H1 (cell line): ENCODE measurements at regions not wholly inside any gene's neighbourhood (a gene's known extent, or its start where the extent isn't known, plus 50 kb on each side); places are given as distances from the start of the nearest gene placed in this dataset.

Source experiments
- CTCF ChIA-PET: fragments of 300-600 bp; sonication (Branson Sonifier 250); formaldehyde crosslinking; loops from one replicate; lab custom pipeline; 2021; ENCODE audit not compliant: partially characterized antibody; lab: Charles Lee
- POLR2A ChIA-PET: fragments of 300-600 bp; sonication (Branson Sonifier 250); formaldehyde crosslinking; loops from one replicate; lab custom pipeline; 2021; ENCODE audit warnings: inconsistent platforms; ENCODE audit not compliant: partially characterized antibody; lab: Charles Lee
- DNase-seq, 2 experiments: peaks; one replicate each; pipeline versions ENCODE4 v3.0.0 to v3.0.0-alpha.2; 2010 to 2022; ENCODE audit warnings: low spot score in 2 of 2, low read depth in 1 of 2, mixed read lengths in 1 of 2
- FAIRE-seq: peaks from 2 replicates; lab custom pipeline; 2011; peaks lifted over from hg19 to GRCh38; lab: Jason Lieb, UNC
- H2AFZ ChIP-seq: 2 replicates; pipeline ENCODE4 v1.8.1; 2012; ENCODE audit warnings: low read length, inconsistent platforms
- H2AK5ac ChIP-seq: 2 replicates; pipeline ENCODE4 v1.6.1; 2013; ENCODE audit warnings: low read depth, low read length
- H2BK120ac ChIP-seq: replicated peaks from 2 replicates; pipeline ENCODE3; 2013; ENCODE audit warnings: low read depth, low read length, inconsistent platforms
- H2BK12ac ChIP-seq: 2 replicates; pipeline ENCODE4 v1.6.1; 2013; ENCODE audit warnings: low read depth, low read length
- H2BK15ac ChIP-seq: 2 replicates; pipeline ENCODE4 v1.6.1; 2013; ENCODE audit warnings: low read length
- H2BK20ac ChIP-seq: 2 replicates; pipeline ENCODE4 v1.6.1; 2013; ENCODE audit warnings: low read length
- H2BK5ac ChIP-seq: 2 replicates; pipeline ENCODE4 v1.6.1; 2013; ENCODE audit warnings: low read depth, low read length
- H3K14ac ChIP-seq: 2 replicates; pipeline ENCODE4 v1.6.1; 2013; ENCODE audit warnings: inconsistent platforms; ENCODE audit not compliant: insufficient read length
- H3K18ac ChIP-seq: 2 replicates; pipeline ENCODE4 v1.6.1; 2013; ENCODE audit warnings: low read length; ENCODE audit errors: extremely low read depth
- H3K23ac ChIP-seq: 2 replicates; pipeline ENCODE4 v1.6.1; 2013; ENCODE audit warnings: inconsistent platforms; ENCODE audit not compliant: insufficient read length
- H3K23me2 ChIP-seq: 2 replicates; pipeline ENCODE4 v1.6.1; 2013; ENCODE audit warnings: low read depth, low read length
- H3K27ac ChIP-seq: 2 replicates; pipeline ENCODE4 v1.6.1; 2011; ENCODE audit warnings: low read depth, low read length, inconsistent platforms
- H3K27me3 ChIP-seq, 4 experiments: replicated peaks in 1 of 4; 1 replicate in 1 of 4; 2 replicates in 3 of 4; pipeline versions ENCODE4 v1.6.1 to v1.8.1; 2011 to 2013; ENCODE audit warnings: low read length in 3 of 4, mild to moderate bottlenecking in 3 of 4, inconsistent platforms in 2 of 4, mixed read lengths in 2 of 4, moderate library complexity in 1 of 4; ENCODE audit not compliant: control insufficient read depth in 3 of 4, insufficient read depth in 3 of 4; ENCODE audit errors: extremely low read depth in 1 of 4
- H3K36me3 ChIP-seq, 4 experiments: 2 replicates each; pipeline versions ENCODE4 v1.6.1 to v1.8.1; 2011 to 2013; ENCODE audit warnings: mild to moderate bottlenecking in 4 of 4, low read length in 3 of 4, moderate library complexity in 2 of 4, control low read depth in 1 of 4, inconsistent platforms in 1 of 4; ENCODE audit not compliant: insufficient read depth in 4 of 4, control insufficient read depth in 2 of 4
- H3K4ac ChIP-seq: replicated peaks from 2 replicates; pipeline ENCODE3; 2013; ENCODE audit warnings: low read length, low read depth, mixed read lengths, inconsistent platforms; ENCODE audit not compliant: insufficient read length
- H3K4me1 ChIP-seq, 4 experiments: replicated peaks in 1 of 4; 1 replicate in 1 of 4; 2 replicates in 3 of 4; pipeline versions ENCODE4 v1.6.1 to v1.8.1; 2011 to 2013; ENCODE audit warnings: low read length in 3 of 4, inconsistent platforms in 2 of 4, mixed read lengths in 1 of 4; ENCODE audit not compliant: insufficient read depth in 4 of 4, control insufficient read depth in 3 of 4
- H3K4me2 ChIP-seq, 2 experiments: 2 replicates each; pipeline versions ENCODE4 v1.6.1 to v1.8.1; 2011 to 2013; ENCODE audit warnings: low read depth in 2 of 2, low read length in 2 of 2, control low read depth in 1 of 2, inconsistent platforms in 1 of 2, mild to moderate bottlenecking in 1 of 2; ENCODE audit not compliant: insufficient read depth in 1 of 2
- H3K4me3 ChIP-seq, 4 experiments: fragments of 200-600, 300-600 bp in 1 of 4; sonication (generic), shearing (Covaris generic), sonication (Bioruptor Twin) in 1 of 4; 2 replicates each; pipeline versions ENCODE4 v1.5.1 to v1.8.1; 2011 to 2016; ENCODE audit warnings: low read length in 4 of 4, low read depth in 3 of 4, control low read depth in 2 of 4, inconsistent platforms in 2 of 4, mild to moderate bottlenecking in 2 of 4, mixed read lengths in 1 of 4, moderate library complexity in 1 of 4; ENCODE audit not compliant: insufficient read depth in 2 of 4; ENCODE audit errors: extremely low read depth in 1 of 4
- H3K56ac ChIP-seq: replicated peaks from 2 replicates; pipeline ENCODE3; 2013; ENCODE audit warnings: low read depth, mild to moderate bottlenecking, mixed read lengths, low read length, inconsistent platforms; ENCODE audit not compliant: insufficient read length
- H3K79me1 ChIP-seq: 2 replicates; pipeline ENCODE4 v1.6.1; 2013; ENCODE audit warnings: low read depth, low read length, control low read depth
- H3K79me2 ChIP-seq, 2 experiments: 2 replicates each; pipeline versions ENCODE4 v1.6.1 to v1.8.1; 2012 to 2013; ENCODE audit warnings: low read length in 2 of 2, mild to moderate bottlenecking in 2 of 2, inconsistent platforms in 1 of 2; ENCODE audit not compliant: insufficient read depth in 2 of 2, control insufficient read depth in 1 of 2
- H3K9ac ChIP-seq, 4 experiments: replicated peaks in 1 of 4; 1 replicate in 1 of 4; 2 replicates in 3 of 4; pipeline versions ENCODE4 v1.6.1 to v1.8.1; 2011 to 2013; ENCODE audit warnings: low read depth in 3 of 4, low read length in 3 of 4, control low read depth in 2 of 4, mild to moderate bottlenecking in 2 of 4, moderate library complexity in 2 of 4, inconsistent platforms in 1 of 4; ENCODE audit errors: extremely low read depth in 1 of 4
- H3K9me3 ChIP-seq, 2 experiments: 2 replicates each; pipeline versions ENCODE4 v1.6.1 to v1.8.1; 2012 to 2013; ENCODE audit warnings: mild to moderate bottlenecking in 2 of 2, moderate library complexity in 2 of 2, control low read depth in 1 of 2, inconsistent platforms in 1 of 2, low read depth in 1 of 2, low read length in 1 of 2, mixed read lengths in 1 of 2; ENCODE audit not compliant: insufficient read depth in 2 of 2
- H4K20me1 ChIP-seq, 2 experiments: replicated peaks in 1 of 2; 2 replicates each; pipeline versions ENCODE3 to v1.8.1; 2011 to 2013; ENCODE audit warnings: inconsistent platforms in 2 of 2, low read length in 2 of 2, mild to moderate bottlenecking in 1 of 2; ENCODE audit not compliant: insufficient read depth in 2 of 2, control insufficient read depth in 1 of 2
- H4K5ac ChIP-seq: 2 replicates; pipeline ENCODE4 v1.6.1; 2013; ENCODE audit warnings: low read length, low read depth, mixed read lengths, inconsistent platforms; ENCODE audit not compliant: insufficient read length
- H4K8ac ChIP-seq: 2 replicates; pipeline ENCODE4 v1.8.0; 2013; ENCODE audit warnings: mild to moderate bottlenecking, moderate library complexity, low read length, inconsistent platforms; ENCODE audit not compliant: insufficient read depth; ENCODE audit errors: extremely low read depth
- H4K91ac ChIP-seq: replicated peaks from 2 replicates; pipeline ENCODE3; 2013; ENCODE audit warnings: low read length, mixed read lengths, inconsistent platforms; ENCODE audit not compliant: insufficient read length
- ASH2L ChIP-seq: fragments of 200-600, 300-600 bp; sonication (generic); IDR thresholded peaks from one replicate; pipeline ENCODE4 v1.7.1; 2017; ENCODE audit warnings: low read length
- BACH1 ChIP-seq: IDR thresholded peaks from 2 replicates; pipeline ENCODE4 v1.6.1; 2012; ENCODE audit warnings: low read length, improper control_type of control experiment
- CBX5 ChIP-seq: fragments of 300-800, 300-1000 bp; sonication (generic); IDR thresholded peaks from 2 replicates; pipeline ENCODE4 v1.7.1; 2016; ENCODE audit warnings: antibody characterized with exemption, low read length, low read depth
- EP300 ChIP-seq, 2 experiments: IDR thresholded peaks; 1 replicate in 1 of 2; 2 replicates in 1 of 2; pipeline ENCODE4 v1.6.1; 2011 to 2012; ENCODE audit warnings: low read depth in 2 of 2, low read length in 2 of 2, mild to moderate bottlenecking in 2 of 2, borderline replicate concordance in 1 of 2, inconsistent platforms in 1 of 2, moderate library complexity in 1 of 2
- EZH2 ChIP-seq: fragments of 200-600 bp; sonication (generic); IDR thresholded peaks from 2 replicates; pipeline ENCODE4 v1.7.1; 2012; ENCODE audit warnings: low read depth, mild to moderate bottlenecking, moderate library complexity, low read length, inconsistent platforms; ENCODE audit not compliant: severe bottlenecking
- FOSL1 ChIP-seq: IDR thresholded peaks from 2 replicates; pipeline ENCODE4 v1.6.1; 2011; ENCODE audit warnings: mild to moderate bottlenecking, low read depth, low read length, moderate library complexity; ENCODE audit not compliant: insufficient read depth
- KDM1A ChIP-seq: fragments of 200-600, 300-600 bp; sonication (generic); IDR thresholded peaks from 2 replicates; pipeline ENCODE4 v1.7.1; 2016; ENCODE audit warnings: mild to moderate bottlenecking, low read length, borderline replicate concordance
- RXRA ChIP-seq: IDR thresholded peaks from 2 replicates; pipeline ENCODE4 v1.6.1; 2011; ENCODE audit warnings: low read depth, mild to moderate bottlenecking, low read length, moderate library complexity; ENCODE audit not compliant: insufficient read depth
- SAP30 ChIP-seq: fragments of 300-600 bp; sonication (generic); IDR thresholded peaks from 2 replicates; pipeline ENCODE4 v1.7.1; 2012; ENCODE audit warnings: low read length, moderate library complexity, mild to moderate bottlenecking, inconsistent platforms; ENCODE audit not compliant: insufficient read depth, insufficient replicate concordance
- TAF7 ChIP-seq: optimal IDR thresholded peaks from 2 replicates; pipeline ENCODE3; 2011; ENCODE audit warnings: low read depth, mild to moderate bottlenecking, inconsistent platforms, low read length, moderate library complexity, borderline replicate concordance
- YY1 ChIP-seq: IDR thresholded peaks from 2 replicates; pipeline ENCODE4 v1.6.1; 2011; ENCODE audit warnings: low read depth, mild to moderate bottlenecking, low read length
- WGBS, 2 experiments: shearing (Covaris generic) in 1 of 2; methylation state at CpG; one replicate each; pipeline versions ENCODE4 v1.1.6 to v1.1.7; 2013 to 2015; ENCODE audit warnings: low lambda C conversion rate in 2 of 2, mixed read lengths in 2 of 2, inconsistent platforms in 1 of 2, low coverage in 1 of 2, missing lambda C conversion rate in 1 of 2; ENCODE audit not compliant: insufficient replicate concordance in 2 of 2, insufficient coverage in 1 of 2, insufficient read length in 1 of 2; ENCODE audit errors: extremely low coverage in 1 of 2, missing lambda C conversion rate in 1 of 2; 5-methylcytosine and 5-hydroxymethylcytosine counted together
- TF ChIP-seq, protein P1 (sequence below): IDR thresholded peaks from 2 replicates; pipeline ENCODE4 v1.6.1; 2012; ENCODE audit warnings: inconsistent platforms

DNA sequence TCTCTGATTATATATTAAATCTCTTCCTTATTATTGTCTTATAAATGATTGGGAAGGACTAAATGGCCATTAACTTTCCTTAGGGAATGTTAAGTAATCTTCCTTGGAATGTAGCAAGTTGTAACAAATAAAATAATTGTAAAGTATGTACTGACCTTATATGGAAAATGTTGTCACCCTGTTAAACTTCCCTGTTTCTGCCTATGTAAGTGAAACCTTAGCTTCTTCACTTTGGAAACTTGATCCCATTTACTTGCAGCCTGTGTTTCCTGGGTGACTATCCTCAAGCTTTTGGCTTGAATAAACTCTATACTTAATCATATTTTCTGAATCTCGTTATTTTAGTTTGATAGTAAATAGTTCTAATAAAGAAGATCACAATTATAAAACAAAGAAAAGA lies 519.5 kb upstream of the PTCHD4 start:
- Histone ChIP-seq H3K4me1 (peaks cover 0 to 4% (median under 1%) of the 10 kb centered on the region in 4 experiments; a peak in 1 of 7 replicates), H2BK15ac (no peak overlapping the region), H4K8ac (no peak overlapping the region), H3K56ac (no peak overlapping the region), H3K27me3 (no peaks in the 10 kb centered on the region), H4K20me1 (no peaks in the 10 kb centered on the region), H2BK120ac (no peak overlapping the region), H3K9ac (no peak overlapping the region), H2BK12ac (no peak overlapping the region), H3K27ac (no peak overlapping the region), H2AFZ (no peak overlapping the region), H4K91ac (no peak overlapping the region), H3K18ac (no peak overlapping the region), H2BK20ac (no peak overlapping the region), H4K5ac (no peak overlapping the region), H3K4me3 (no peak overlapping the region), H3K36me3 (no peaks in the 10 kb centered on the region), H3K23me2 (no peaks in the 10 kb centered on the region), H3K79me1 (no peaks in the 10 kb centered on the region), H3K14ac (no peak overlapping the region), H3K9me3 (no peaks in the 10 kb centered on the region), H3K23ac (no peak overlapping the region), H2AK5ac (no peak overlapping the region), H3K79me2 (no peaks in the 10 kb centered on the region), H3K4me2 (no peak overlapping the region), H3K4ac (no peak overlapping the region), H2BK5ac (no peak overlapping the region)
- POLR2A ChIA-PET: no interaction called here
- FAIRE-seq (no peak), DNase-seq (no peak)
- TF ChIP-seq RXRA: no peak
- no peak for TF ChIP-seq SAP30
- no peak for TF ChIP-seq TAF7
- TF ChIP-seq, protein P1, sequence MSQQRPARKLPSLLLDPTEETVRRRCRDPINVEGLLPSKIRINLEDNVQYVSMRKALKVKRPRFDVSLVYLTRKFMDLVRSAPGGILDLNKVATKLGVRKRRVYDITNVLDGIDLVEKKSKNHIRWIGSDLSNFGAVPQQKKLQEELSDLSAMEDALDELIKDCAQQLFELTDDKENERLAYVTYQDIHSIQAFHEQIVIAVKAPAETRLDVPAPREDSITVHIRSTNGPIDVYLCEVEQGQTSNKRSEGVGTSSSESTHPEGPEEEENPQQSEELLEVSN: no peak
- TF ChIP-seq EZH2: no peak
- TF ChIP-seq ASH2L: no peak
- TF ChIP-seq YY1: no peak
- no peak for TF ChIP-seq BACH1
- TF ChIP-seq FOSL1: no peak
- no peak for TF ChIP-seq CBX5
- no peak for TF ChIP-seq EP300 (IDR thresholded peaks at IDR 0.05; ENCODE audit: borderline replicate concordance in 1 of 2, low read depth in 2 of 2, low read length in 2 of 2)
- TF ChIP-seq KDM1A: no peak
- WGBS, 2 experiments: 90% methylated on average over 1 of the region's 1 CpG; no CpG with 5 or more reads in 1 of the 2 experiments
- CTCF ChIA-PET: no interaction called here
